ENCODE measurements at regions not wholly inside any gene's neighbourhood (a gene's known extent, or its start where the extent isn't known, plus 50 kb on each side); places are given as distances from the start of the nearest gene placed in this dataset.
"Not testable (repeated sequence)": the region's sequence is repeated elsewhere in the genome, so short reads cannot be mapped to it uniquely, and the experiment has no call there.

GRCh38 chr6:10138917-10139316 is 276.0 kb downstream of the TFAP2A start:
- no peak for DNase-seq (ENCODE audit: extremely low read depth in 1 of 2, low read depth in 1 of 2)

DNA sequence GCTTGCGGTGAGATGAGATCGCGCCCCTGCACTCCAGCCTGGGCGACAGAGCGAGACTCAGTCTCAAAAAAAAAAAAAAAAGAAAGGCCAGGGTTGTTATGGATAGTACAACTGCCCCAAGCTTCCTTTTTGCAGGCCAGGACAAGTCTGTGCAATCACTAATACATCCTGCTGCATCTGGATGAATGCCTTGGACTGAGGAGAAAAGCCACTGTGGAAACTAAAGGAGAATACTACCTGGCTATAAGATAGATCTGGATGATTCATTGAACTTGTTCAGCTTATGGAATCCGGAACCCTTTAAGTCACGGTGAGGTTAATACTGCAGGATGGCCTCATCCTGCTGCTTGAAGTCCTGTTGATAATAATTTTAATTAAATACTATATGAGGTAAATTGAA is 278.2 kb downstream of the TFAP2A start:
- no peak for DNase-seq (ENCODE audit: extremely low read depth in 1 of 2, low read depth in 1 of 2)

- not testable (repeated sequence) for DNase-seq (ENCODE audit: extremely low read depth in 1 of 2, low read depth in 1 of 2)
These were observed 280.7 kb downstream of the TFAP2A start for GRCh38 chr6:10134185-10134584.

- DNase-seq (ENCODE audit: extremely low read depth in 1 of 2, low read depth in 1 of 2) = no peak
These were observed 286.2 kb downstream of the TFAP2A start for GRCh38 chr6:10128721-10129120.

GRCh38 chr6:10122164-10122563 is 292.7 kb downstream of the TFAP2A start:
- DNase-seq (ENCODE audit: extremely low read depth in 1 of 2, low read depth in 1 of 2) = no peak

DNA sequence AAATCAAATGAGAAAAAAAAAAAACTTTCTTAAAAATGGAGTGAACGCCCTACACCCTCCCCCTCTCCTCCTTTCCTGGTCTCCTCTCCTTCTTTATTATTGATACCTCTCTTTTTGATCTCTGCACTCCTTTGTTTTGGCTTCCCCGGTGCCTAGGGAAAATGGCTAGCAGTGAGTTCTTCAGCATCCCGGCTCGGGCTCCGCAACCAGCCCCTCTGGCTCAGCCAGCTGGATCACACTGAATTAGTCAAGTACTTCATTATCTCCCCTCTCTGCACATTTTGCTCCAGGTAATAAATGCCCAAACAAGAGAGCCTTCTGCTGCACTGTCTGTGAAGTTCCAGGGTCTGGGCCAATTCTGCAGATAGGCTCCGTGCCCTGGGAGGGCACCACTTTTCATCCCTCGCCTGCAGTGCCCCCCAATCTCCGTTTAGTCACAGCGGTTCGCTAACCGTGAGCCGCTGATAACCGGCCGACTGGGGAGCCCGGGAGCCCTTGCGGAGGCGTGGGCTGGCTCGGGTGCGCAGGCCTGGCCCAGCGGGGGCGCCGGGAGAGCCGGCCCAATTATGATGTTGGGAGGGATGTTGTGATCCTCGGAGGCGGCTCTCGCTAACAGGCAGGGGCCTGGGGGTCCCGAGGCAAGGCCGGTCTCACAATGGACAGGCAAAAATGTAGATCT is 301.9 kb downstream of the TFAP2A start:
- DNase-seq (ENCODE audit: extremely low read depth in 1 of 2, low read depth in 1 of 2) = no peak

DNA sequence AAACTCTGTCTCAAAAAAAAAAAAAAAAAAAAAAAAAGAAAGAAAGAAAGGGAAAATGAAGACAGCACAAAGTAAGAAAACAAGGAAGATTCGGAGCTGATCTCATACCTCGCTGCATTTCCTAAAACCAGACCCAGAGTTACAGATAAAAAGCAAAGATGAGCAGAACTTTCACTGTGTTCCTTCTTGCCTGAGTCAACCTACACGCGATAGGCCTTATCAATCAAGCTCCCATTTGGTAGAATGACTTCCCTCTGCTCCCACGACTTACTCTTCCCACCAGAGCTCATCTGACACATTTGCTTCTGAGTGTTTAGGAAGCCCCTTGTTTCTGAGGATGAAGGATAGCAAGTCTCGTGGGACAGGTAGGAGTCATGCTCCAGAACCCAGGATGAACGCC is 302.9 kb downstream of the TFAP2A start:
- no peak for DNase-seq (ENCODE audit: extremely low read depth in 1 of 2, low read depth in 1 of 2)

- DNase-seq (ENCODE audit: extremely low read depth in 1 of 2, low read depth in 1 of 2) = no peak
These were observed 313.2 kb downstream of the TFAP2A start for GRCh38 chr6:10101551-10102252.

- no peak for DNase-seq (ENCODE audit: extremely low read depth in 1 of 2, low read depth in 1 of 2)
These were observed 315.2 kb downstream of the TFAP2A start for GRCh38 chr6:10099529-10100140.

DNA sequence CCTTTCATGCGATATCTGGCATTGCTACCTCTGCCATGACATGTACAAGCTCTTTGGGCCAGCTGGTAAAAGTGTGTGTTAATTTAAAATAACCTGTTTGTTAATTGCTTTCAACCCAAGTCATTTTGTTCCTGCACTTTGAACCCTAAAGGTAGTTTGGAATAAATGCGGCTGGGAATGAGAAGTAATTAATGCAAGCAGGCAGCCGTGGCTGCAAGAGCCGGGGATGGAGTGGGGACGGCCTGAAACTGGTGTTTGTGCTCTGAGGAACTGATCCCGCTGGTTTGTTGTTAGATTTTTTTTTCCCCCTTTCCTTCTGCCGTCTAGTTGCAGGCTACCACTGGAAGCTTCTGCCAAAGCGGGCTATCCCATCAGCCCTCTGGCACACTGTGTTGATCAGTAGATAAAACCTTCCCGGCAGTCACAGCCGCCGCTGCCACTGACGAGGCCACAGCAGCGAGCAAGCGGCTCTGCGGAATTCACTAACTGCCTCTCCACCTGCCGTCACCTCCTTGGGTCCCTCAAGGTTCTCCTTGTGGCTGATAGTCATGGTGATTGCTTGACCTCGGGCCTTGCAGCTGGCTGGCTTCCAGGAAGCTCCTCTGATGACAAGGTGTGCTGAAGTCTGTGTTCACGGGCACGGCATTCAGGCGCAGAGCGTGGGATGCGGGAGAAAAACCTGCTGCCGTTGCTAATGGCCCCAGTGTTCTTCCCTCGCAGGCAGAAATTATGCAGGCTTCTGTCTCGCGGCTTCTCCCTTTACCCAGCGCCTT is 315.9 kb downstream of the TFAP2A start:
- no peak for DNase-seq (ENCODE audit: extremely low read depth in 1 of 2, low read depth in 1 of 2)

GRCh38 chr6:10093282-10093681 is 321.6 kb downstream of the TFAP2A start:
- DNase-seq (ENCODE audit: extremely low read depth in 1 of 2, low read depth in 1 of 2) = no peak

DNA sequence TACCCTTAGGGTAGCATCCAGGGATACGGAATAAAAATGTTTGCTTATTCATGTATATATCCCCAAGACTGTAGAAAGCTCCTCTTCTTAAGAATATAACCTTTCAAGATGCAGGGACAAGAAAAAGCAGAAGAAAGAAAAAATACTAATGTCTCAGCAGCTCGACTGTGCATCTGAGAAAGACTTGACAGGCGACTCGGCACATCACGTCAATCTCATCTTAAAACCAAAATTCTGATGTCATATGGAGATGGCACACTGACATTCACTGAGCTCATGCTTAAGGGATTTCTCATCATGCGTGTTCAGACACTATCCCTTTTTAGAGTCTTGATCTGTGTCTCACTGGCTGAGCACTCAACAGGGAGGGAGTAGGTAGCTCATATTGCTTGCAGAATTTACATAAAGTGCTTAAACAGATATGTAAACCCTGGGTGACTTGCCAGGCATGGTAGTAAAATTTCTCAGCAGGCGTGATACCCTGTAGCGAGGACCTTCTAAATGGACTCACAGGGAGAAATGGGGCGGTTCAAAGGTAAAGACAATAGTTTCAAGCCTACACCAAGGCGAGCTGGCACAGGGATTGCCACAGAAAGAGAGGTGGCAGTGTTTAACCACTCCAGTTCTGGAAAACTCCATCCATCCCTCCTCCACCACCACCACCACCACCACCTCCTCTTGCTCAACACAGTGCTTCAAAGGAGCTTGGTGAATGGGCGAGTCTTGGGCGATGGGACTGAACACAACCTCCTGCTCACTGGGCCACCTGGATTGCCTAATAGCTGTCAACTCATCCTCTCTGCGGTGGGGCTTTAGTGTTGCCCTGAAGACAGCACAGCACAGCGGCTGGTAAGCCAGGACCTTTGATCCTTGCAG is 330.5 kb downstream of the TFAP2A start:
- no peak for DNase-seq (ENCODE audit: extremely low read depth in 1 of 2, low read depth in 1 of 2)

GRCh38 chr6:10082385-10082784 is 332.5 kb downstream of the TFAP2A start:
- DNase-seq (ENCODE audit: extremely low read depth in 1 of 2, low read depth in 1 of 2) = no peak

GRCh38 chr6:10081957-10082356 is 332.9 kb downstream of the TFAP2A start:
- DNase-seq (ENCODE audit: extremely low read depth in 1 of 2, low read depth in 1 of 2) = no peak

- DNase-seq (ENCODE audit: extremely low read depth in 1 of 2, low read depth in 1 of 2) = no peak
These were observed 333.8 kb downstream of the TFAP2A start for GRCh38 chr6:10081075-10081474.

- no peak for DNase-seq (ENCODE audit: extremely low read depth in 1 of 2, low read depth in 1 of 2)
These were observed 334.3 kb downstream of the TFAP2A start for GRCh38 chr6:10080561-10080960.

- DNase-seq (ENCODE audit: extremely low read depth in 1 of 2, low read depth in 1 of 2) = no peak
These were observed 336.3 kb downstream of the TFAP2A start for GRCh38 chr6:10078581-10078980.

DNA sequence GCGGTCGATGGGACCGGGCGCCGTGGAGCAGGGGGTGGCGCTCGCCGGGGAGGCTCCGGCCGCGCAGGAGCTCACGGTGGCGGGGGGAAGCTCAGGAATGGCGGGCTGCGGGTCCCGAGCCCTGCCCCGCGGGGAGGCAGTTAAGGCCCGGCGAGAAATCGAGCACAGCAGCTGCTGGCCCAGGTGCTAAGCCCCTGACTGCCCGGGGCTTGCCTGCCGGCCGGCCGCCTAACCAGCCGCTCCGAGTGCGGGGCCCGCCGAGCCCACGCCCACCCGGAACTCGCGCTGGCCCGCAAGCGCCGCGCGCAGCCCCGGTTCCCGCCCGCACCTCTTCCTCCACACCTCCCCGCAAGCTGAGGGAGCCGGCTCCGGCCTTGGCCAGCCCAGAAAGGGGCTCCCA is 340.1 kb downstream of the TFAP2A start:
- DNase-seq (ENCODE audit: extremely low read depth in 1 of 2, low read depth in 1 of 2) = not testable (repeated sequence)

- DNase-seq (ENCODE audit: extremely low read depth in 1 of 2, low read depth in 1 of 2) = no peak
These were observed 341.5 kb downstream of the TFAP2A start for GRCh38 chr6:10073341-10073740.

DNA sequence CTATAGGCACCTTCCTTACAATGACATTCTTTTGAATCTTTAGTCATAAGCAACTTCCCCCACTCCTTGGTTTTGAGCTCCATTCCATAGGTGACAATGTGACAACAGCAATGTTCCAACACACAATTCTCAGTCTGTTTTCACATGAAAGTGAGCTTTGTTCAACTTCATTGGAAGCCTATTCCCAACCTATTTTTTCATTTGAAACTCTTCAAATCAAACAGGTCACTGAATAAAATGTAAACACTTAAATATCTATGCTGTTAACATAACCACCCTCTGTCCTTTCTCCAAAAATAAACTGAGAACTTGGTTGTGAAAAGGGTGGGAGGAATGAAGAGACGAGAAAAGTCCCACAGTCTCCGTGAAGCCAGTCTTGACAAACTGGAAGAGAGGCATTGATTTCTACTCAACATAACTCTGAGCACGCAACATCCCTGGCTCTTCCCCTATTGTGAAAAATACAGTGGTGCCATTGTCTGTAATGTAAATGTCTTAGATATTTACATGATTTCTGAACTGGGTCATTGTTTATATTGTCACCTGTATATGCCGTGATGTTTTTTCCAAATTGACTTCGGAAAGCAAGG is 343.1 kb downstream of the TFAP2A start:
- no peak for DNase-seq (ENCODE audit: extremely low read depth in 1 of 2, low read depth in 1 of 2)
